ENCODE measurements at regions not wholly inside any gene's neighbourhood (a gene's known extent, or its start where the extent isn't known, plus 50 kb on each side); places are given as distances from the start of the nearest gene placed in this dataset.
"Not testable (repeated sequence)": the region's sequence is repeated elsewhere in the genome, so short reads cannot be mapped to it uniquely, and the experiment has no call there.

DNA sequence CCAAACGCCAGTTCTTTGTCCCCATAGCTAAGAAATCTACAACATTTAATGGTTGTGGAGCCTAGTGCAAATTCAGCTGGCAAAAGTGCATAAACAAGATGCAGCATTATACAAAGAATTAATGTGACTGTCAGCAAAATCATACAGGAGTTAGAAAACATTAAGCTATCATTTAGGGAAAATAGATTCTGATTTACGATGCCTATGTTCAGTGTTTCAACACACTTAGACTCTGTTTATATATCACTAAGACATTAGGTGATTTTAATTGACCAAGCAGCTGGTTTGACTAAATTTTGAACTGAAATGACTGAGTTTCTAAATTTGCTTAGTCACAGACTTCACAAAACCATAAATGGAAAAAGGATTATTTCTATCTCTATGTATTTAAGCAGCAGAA is 1076.8 kb downstream of the TBL1XR1 start:
- Histone ChIP-seq H3K27me3 (replicated peaks) (no peaks in the 10 kb centered on the region), H3K4me3 (ENCODE audit: low read depth, low read length) (no peak overlapping the region), H3K36me3 (replicated peaks) (no peaks in the 10 kb centered on the region), H3K27ac (no peak overlapping the region)
- in situ Hi-C loops (cut with HindIII; ENCODE audit: low pct_ligation_motif_present, low sequenced_read_pairs): no loop called here
- no peak for DNase-seq
- TF ChIP-seq, protein P1, sequence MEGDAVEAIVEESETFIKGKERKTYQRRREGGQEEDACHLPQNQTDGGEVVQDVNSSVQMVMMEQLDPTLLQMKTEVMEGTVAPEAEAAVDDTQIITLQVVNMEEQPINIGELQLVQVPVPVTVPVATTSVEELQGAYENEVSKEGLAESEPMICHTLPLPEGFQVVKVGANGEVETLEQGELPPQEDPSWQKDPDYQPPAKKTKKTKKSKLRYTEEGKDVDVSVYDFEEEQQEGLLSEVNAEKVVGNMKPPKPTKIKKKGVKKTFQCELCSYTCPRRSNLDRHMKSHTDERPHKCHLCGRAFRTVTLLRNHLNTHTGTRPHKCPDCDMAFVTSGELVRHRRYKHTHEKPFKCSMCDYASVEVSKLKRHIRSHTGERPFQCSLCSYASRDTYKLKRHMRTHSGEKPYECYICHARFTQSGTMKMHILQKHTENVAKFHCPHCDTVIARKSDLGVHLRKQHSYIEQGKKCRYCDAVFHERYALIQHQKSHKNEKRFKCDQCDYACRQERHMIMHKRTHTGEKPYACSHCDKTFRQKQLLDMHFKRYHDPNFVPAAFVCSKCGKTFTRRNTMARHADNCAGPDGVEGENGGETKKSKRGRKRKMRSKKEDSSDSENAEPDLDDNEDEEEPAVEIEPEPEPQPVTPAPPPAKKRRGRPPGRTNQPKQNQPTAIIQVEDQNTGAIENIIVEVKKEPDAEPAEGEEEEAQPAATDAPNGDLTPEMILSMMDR (IDR thresholded peaks at IDR 0.05; ENCODE audit: low read depth, low read length, missing control alignments): no peak

DNA sequence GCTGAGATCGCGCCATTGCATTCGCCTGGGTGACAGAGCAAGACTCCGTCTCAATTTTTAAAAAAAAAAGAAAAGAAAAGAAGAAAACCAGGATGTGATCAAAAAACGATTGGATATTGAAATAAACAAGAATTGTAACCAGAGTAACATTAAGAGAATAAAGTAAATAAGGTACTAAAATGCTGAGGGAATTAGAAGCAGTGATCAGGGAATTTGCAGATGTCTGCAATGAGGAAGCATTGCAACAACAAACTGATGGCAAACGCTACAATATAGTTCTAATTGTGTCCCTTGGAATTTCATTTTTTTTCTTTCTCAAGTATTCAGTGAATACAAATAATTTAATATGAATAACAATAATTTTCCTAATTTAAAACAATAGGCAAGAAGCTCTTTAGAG is 1077.5 kb downstream of the TBL1XR1 start:
- TF ChIP-seq, protein P1 (IDR thresholded peaks at IDR 0.05; ENCODE audit: low read depth, low read length, missing control alignments): no peak
- no peak for DNase-seq
- in situ Hi-C loops (cut with HindIII; ENCODE audit: low pct_ligation_motif_present, low sequenced_read_pairs): no loop called here
- H3K27me3 ChIP-seq (replicated peaks): no peaks in the 10 kb centered on the region
- no peaks in the 10 kb centered on the region for H3K36me3 ChIP-seq (replicated peaks)
- H3K4me3 ChIP-seq (ENCODE audit: low read depth, low read length): no peak overlapping the region
- no peak overlapping the region for H3K27ac ChIP-seq

DNA sequence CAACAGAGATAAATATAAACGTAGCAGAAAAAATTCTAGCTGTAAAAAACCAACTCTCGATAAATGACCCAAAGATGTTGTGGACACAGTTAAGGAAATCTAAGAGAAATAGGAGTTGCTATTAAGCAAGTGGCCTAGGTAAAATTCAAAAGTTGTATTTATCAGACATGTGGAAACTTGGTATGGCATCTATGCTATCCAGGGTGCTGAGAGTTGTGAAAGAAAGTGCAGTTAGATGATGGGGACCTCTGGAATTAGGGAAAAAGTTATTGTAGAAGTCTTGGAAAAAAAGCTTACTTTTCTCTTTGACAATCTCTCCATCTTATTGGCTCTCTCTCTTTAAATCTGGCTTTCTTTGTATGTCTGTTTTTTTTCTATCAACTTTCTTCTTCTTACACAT is 1090.9 kb downstream of the TBL1XR1 start:
- in situ Hi-C loops (cut with HindIII; ENCODE audit: low pct_ligation_motif_present, low sequenced_read_pairs): no loop called here
- DNase-seq: no peak
- TF ChIP-seq, protein P1 (IDR thresholded peaks at IDR 0.05; ENCODE audit: low read depth, low read length, missing control alignments): no peak
- Histone ChIP-seq H3K27me3 (replicated peaks) (no peaks in the 10 kb centered on the region), H3K36me3 (replicated peaks) (no peaks in the 10 kb centered on the region), H3K4me3 (ENCODE audit: low read depth, low read length) (no peak overlapping the region), H3K27ac (no peak overlapping the region)

DNA sequence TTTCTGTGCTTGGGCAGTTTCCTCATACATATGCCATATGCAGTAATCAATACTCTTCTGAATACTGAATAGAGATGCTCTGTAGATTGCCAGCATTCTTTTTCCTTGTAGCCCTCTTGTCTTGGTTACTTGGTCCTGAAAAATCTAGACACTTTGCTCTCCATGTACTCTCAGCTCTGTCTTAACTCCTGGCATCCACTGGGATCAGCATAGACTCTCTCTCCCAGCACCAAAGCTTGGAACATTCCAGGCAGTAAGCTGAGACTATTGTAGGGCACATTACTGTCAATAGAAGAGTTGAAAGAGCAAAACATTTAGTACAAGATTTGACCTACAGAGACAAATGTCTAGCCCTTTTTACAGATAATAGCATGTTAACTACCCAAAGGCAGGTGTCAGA is 1100.3 kb downstream of the TBL1XR1 start:
- H3K27ac ChIP-seq: no peak overlapping the region
- no peaks in the 10 kb centered on the region for H3K36me3 ChIP-seq (replicated peaks)
- no peak for DNase-seq
- no peak overlapping the region for H3K4me3 ChIP-seq (ENCODE audit: low read depth, low read length)
- H3K27me3 ChIP-seq (replicated peaks): no peaks in the 10 kb centered on the region
- TF ChIP-seq, protein P1 (IDR thresholded peaks at IDR 0.05; ENCODE audit: low read depth, low read length, missing control alignments): no peak
- in situ Hi-C loops (cut with HindIII; ENCODE audit: low pct_ligation_motif_present, low sequenced_read_pairs): no loop called here

DNA sequence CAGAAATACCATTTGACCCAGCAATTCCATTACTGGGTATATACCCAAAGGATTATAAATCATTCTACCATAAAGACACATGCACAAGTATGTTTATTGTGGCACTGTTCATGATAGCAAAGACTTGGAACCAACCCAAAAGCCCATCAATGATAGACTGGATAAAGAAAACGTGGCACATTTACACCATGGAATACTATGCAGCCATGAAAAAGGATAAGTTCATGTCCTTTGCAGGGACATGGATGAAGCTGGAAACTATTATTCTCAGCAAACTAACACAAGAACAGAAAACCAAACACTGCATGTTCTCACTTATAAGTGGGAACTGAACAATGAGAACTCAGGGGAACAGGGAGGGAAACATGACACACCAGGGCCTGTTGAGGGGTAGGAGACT is 1103.4 kb downstream of the TBL1XR1 start:
- in situ Hi-C loops (cut with HindIII; ENCODE audit: low pct_ligation_motif_present, low sequenced_read_pairs); H3K36me3 ChIP-seq (replicated peaks); H3K4me3 ChIP-seq (ENCODE audit: low read depth, low read length); H3K27ac ChIP-seq; H3K27me3 ChIP-seq (replicated peaks); DNase-seq: not testable (repeated sequence)

DNA sequence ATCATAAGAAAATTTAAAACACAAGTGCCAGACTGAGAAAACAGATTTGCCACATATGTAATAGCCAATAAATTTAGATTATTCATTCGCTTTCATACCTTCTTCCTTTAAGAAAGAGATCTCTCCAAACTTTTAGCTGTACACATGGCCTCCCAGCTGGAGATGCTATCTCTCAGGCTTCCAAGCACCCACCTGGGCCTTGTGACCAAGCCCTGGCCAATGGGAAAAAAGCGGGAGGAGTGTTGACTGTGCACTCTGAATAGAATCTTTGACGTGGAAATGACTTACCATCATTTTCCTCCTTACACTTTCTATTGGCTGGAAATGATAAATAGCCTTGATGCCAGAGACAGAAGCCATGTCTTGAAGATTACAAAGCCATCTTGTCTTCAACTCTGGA is 1106.6 kb downstream of the TBL1XR1 start:
- DNase-seq: no peak
- H3K4me3 ChIP-seq (ENCODE audit: low read depth, low read length): no peak overlapping the region
- no peaks in the 10 kb centered on the region for H3K27me3 ChIP-seq (replicated peaks)
- H3K27ac ChIP-seq: no peak overlapping the region
- TF ChIP-seq, protein P1 (IDR thresholded peaks at IDR 0.05; ENCODE audit: low read depth, low read length, missing control alignments): no peak
- H3K36me3 ChIP-seq (replicated peaks): no peaks in the 10 kb centered on the region
- in situ Hi-C loops (cut with HindIII; ENCODE audit: low pct_ligation_motif_present, low sequenced_read_pairs): no loop called here
